GM12875 (cell line): ENCODE measurements at regions not wholly inside any gene's neighbourhood (a gene's known extent, or its start where the extent isn't known, plus 50 kb on each side); places are given as distances from the start of the nearest gene placed in this dataset.

Experiments used
- H3K4me3 ChIP-seq: one replicate; pipeline ENCODE4 v1.5.1; 2011; ENCODE audit warnings: low read depth, low read length, control low read depth
- TF ChIP-seq, protein P1 (sequence below): IDR thresholded peaks from 2 replicates; pipeline ENCODE4 v1.5.1; 2011; ENCODE audit warnings: low read depth, mild to moderate bottlenecking, control low read depth, inconsistent platforms, low read length, moderate library complexity, borderline replicate concordance; ENCODE audit not compliant: insufficient read depth

GRCh38 chr4:117527601-117528000, 442.2 kb upstream of the TRAM1L1 start:
- TF ChIP-seq, protein P1, sequence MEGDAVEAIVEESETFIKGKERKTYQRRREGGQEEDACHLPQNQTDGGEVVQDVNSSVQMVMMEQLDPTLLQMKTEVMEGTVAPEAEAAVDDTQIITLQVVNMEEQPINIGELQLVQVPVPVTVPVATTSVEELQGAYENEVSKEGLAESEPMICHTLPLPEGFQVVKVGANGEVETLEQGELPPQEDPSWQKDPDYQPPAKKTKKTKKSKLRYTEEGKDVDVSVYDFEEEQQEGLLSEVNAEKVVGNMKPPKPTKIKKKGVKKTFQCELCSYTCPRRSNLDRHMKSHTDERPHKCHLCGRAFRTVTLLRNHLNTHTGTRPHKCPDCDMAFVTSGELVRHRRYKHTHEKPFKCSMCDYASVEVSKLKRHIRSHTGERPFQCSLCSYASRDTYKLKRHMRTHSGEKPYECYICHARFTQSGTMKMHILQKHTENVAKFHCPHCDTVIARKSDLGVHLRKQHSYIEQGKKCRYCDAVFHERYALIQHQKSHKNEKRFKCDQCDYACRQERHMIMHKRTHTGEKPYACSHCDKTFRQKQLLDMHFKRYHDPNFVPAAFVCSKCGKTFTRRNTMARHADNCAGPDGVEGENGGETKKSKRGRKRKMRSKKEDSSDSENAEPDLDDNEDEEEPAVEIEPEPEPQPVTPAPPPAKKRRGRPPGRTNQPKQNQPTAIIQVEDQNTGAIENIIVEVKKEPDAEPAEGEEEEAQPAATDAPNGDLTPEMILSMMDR, result no peak
- H3K4me3 ChIP-seq, result no peak overlapping the region

DNA sequence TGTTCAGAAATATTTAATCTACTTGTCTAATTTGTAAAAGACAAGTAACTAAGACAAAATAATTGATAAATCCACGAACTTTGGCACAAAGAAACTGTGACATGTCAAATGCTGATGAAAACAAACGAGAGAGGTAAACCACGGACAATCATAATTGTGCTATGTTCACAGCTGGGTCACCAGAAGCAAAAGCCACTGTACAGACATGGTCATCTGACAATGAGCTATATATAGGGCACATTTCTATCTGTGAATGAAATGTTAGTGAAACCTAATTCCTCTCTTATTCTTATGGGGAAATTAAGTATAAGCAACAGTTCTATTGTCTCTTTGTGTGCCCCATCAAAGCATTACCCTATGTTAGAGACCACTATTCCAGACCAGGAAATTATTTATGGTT, 444.0 kb upstream of the TRAM1L1 start:
- no peak overlapping the region for H3K4me3 ChIP-seq
- TF ChIP-seq, protein P1, result no peak

DNA sequence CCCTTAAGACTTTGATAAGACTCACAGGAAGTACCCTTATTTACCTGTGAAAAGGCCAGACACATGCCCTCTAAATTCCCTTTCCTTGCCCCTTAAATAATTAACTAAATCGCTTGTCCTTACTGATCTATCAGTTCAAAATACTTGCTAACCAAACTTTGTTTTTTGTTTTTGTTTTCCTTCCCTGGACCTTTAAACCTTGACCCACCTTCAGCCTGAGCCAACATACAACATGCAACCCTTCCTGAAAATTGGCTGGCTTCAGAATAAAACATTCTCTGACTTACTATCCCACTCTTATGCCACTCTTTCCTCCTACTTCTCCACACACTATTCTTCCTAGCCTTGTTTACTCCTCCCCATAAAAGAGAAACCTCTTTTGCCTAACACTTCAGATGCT, 448.1 kb upstream of the TRAM1L1 start:
- H3K4me3 ChIP-seq, result no peak overlapping the region
- TF ChIP-seq, protein P1, result no peak

GRCh38 chr4:117545039-117545438, 459.7 kb upstream of the TRAM1L1 start:
- TF ChIP-seq, protein P1, result no peak

DNA sequence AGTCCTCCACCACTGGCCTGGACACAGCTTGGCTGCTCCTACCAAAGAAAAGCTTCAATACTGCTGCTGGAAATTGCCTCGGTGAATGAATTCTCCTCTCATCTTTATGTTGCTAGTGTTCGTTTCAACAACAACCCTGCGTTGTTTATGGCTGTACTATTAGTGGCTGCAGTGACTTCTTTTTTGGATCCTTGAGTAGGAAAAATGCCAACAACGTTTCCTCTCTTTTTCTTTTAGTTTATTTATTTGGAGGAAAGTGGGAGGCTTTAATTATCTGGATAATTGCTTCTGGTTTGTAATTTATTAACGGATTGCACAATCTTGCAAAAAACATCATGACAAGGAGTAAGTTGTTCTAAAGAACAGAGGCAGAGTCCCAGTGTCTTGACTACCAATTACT, 464.1 kb upstream of the TRAM1L1 start:
- no peak overlapping the region for H3K4me3 ChIP-seq
- TF ChIP-seq, protein P1, result no peak

More at GRCh38 chr4:117545039-117545438, 459.7 kb upstream of the TRAM1L1 start:
- H3K4me3 ChIP-seq, result no peak overlapping the region

DNA sequence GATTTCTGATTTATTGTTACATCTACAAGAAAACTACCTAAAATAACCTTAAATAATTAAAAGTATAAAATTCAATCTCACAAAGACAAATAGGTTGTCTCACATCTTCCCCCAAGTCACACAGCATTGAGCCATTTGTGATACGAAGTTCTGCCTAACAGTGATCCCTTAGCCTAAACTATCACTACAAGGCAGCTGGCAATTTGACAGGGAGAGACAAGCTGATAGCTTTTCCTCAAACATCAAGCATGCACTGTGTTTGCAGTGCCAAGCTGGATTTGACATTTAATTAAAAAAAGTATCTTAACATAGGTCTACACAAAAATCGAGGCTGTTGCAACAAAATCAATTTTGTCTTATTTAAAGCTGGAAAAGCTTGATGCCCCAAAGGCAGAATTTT, 464.7 kb upstream of the TRAM1L1 start:
- no peak overlapping the region for H3K4me3 ChIP-seq
- TF ChIP-seq, protein P1, result no peak

DNA sequence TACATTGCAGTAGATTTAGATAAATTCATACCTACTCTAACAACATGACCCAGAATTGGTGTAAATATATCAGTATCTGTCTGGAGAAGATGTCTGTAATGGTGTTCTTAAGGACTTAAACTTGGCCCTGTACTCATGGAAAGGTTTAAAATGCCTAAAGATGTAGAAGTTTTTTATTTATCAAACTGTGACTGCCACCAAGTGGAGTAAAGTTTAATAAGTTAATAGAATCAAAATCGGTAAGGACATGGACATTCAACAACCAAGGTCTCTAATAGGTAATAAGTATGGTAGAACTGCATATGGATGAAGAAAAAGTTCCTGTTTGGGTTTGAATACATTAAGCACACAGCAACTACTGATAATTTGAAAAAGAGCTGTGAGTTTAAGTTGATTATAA, 474.0 kb upstream of the NDST3 start:
- TF ChIP-seq, protein P1, result no peak
- no peak overlapping the region for H3K4me3 ChIP-seq
